HEK293T (cell line): ENCODE measurements at regions not wholly inside any gene's neighbourhood (a gene's known extent, or its start where the extent isn't known, plus 50 kb on each side); places are given as distances from the start of the nearest gene placed in this dataset.

Experiments
- CTCF ChIA-PET: fragments of 350-600 bp; formaldehyde crosslinking; extraction: SDS; loops from one replicate; lab custom pipeline; 2021; ENCODE audit warnings: antibody characterized with exemption, inconsistent platforms; lab: Yijun Ruan, JAX
- POLR2A ChIA-PET: fragments of 350-600 bp; formaldehyde crosslinking; extraction: SDS; loops from one replicate; lab custom pipeline; 2020; ENCODE audit warnings: antibody characterized with exemption, inconsistent platforms; lab: Yijun Ruan, JAX
- DNase-seq: peaks from one replicate; pipeline ENCODE4 v3.0.0; 2012; ENCODE audit warnings: mixed read lengths; ENCODE audit errors: extremely low spot score
- ARNT ChIP-seq: fragments of 450-650 bp; IDR thresholded peaks from 2 replicates; pipeline ENCODE4 v1.6.1; 2017; ENCODE audit warnings: mild to moderate bottlenecking
- BHLHE40 ChIP-seq: fragments of 450-650 bp; IDR thresholded peaks from 2 replicates; pipeline ENCODE4 v1.6.1; 2016; ENCODE audit warnings: mild to moderate bottlenecking, moderate library complexity, borderline replicate concordance
- CTBP1 ChIP-seq: fragments of 450-650 bp; IDR thresholded peaks from 2 replicates; pipeline ENCODE4 v1.6.1; 2016; ENCODE audit warnings: borderline replicate concordance
- ELF4 ChIP-seq: fragments of 450-650 bp; IDR thresholded peaks from 2 replicates; pipeline ENCODE4 v1.6.1; 2017; ENCODE audit warnings: antibody characterized with exemption
- FOXA1 ChIP-seq: fragments of 450-650 bp; IDR thresholded peaks from 2 replicates; pipeline ENCODE4 v1.6.1; 2016; ENCODE audit warnings: mild to moderate bottlenecking
- FOXK2 ChIP-seq: fragments of 450-650 bp; IDR thresholded peaks from 2 replicates; pipeline ENCODE4 v1.6.1; 2016; ENCODE audit warnings: mild to moderate bottlenecking
- FOXM1 ChIP-seq: fragments of 450-650 bp; IDR thresholded peaks from 2 replicates; pipeline ENCODE4 v1.6.1; 2017; ENCODE audit warnings: mild to moderate bottlenecking, borderline replicate concordance
- HDGF ChIP-seq: fragments of 450-650 bp; IDR thresholded peaks from 2 replicates; pipeline ENCODE4 v1.6.1; 2017; ENCODE audit warnings: antibody characterized with exemption, borderline replicate concordance
- L3MBTL2 ChIP-seq: fragments of 450-650 bp; conservative IDR thresholded peaks from 2 replicates; pipeline ENCODE4 v1.6.1; 2016; ENCODE audit warnings: mild to moderate bottlenecking
- LEF1 ChIP-seq: fragments of 450-650 bp; IDR thresholded peaks from 2 replicates; pipeline ENCODE4 v1.6.1; 2017; ENCODE audit warnings: mild to moderate bottlenecking, borderline replicate concordance
- NFRKB ChIP-seq: fragments of 450-650 bp; IDR thresholded peaks from 2 replicates; pipeline ENCODE4 v1.6.1; 2016; ENCODE audit warnings: mild to moderate bottlenecking, moderate library complexity
- SP1 ChIP-seq: fragments of 450-650 bp; IDR thresholded peaks from 2 replicates; pipeline ENCODE4 v1.6.1; 2017
- SUZ12 ChIP-seq: fragments of 450-650 bp; IDR thresholded peaks from 2 replicates; pipeline ENCODE4 v1.6.1; 2016; ENCODE audit warnings: mild to moderate bottlenecking
- TARDBP ChIP-seq: fragments of 450-650 bp; IDR thresholded peaks from 2 replicates; pipeline ENCODE4 v1.6.1; 2016
- ZNF384 ChIP-seq: fragments of 450-650 bp; IDR thresholded peaks from 2 replicates; pipeline ENCODE4 v1.6.1; 2016
- TF ChIP-seq, protein P1 (sequence below): fragments of 450-650 bp; IDR thresholded peaks from 2 replicates; pipeline ENCODE4 v1.6.1; 2016

DNA sequence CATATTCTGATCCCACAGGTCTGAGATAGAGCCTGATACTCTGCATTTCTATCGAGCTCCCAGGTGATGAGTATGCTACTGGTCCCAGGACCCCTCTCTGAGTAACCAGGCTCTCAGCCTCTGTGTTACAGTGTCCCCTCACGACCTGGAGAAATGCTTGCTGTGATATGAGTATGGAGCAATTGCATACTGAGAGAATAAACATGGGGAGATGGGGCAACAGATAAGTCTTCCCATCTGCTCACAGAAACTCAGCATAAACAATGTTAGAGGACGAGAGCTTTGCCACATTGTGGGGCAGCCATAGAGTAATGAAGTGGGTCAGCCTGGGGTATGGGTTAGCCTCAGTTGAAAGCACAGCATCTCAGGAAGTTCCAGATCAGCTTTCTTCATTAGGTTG is 82.6 kb upstream of the HS3ST1 start:
- no peak for DNase-seq
- ChIA-PET POLR2A (no interaction called here), CTCF (no interaction called here)
- TF ChIP-seq FOXA1 = no peak

DNA sequence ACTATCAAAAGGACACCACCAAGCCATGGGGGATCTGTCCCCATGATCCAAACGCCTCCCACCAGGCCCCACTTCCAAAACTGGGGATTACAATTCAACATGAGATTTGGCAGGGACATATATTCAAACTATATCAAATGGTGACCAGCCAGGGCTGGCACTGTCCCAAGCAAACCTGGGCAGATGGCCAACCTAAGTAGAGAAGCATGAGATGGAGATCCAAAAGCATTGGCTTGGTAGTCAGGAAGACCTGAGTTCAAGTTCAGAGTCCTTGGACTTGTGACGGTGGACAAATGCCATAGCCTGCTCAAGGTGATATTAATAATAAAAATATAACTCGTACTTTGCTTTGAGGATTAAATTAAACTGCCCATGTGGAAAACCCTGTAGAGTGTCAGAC is 79.2 kb upstream of the HS3ST1 start:
- POLR2A ChIA-PET = no interaction called here
- TF ChIP-seq HDGF = no peak
- TF ChIP-seq SUZ12 = no peak
- TF ChIP-seq ARNT = no peak
- no peak for TF ChIP-seq FOXA1
- no peak for TF ChIP-seq L3MBTL2
- TF ChIP-seq TARDBP = no peak
- no peak for TF ChIP-seq LEF1
- TF ChIP-seq BHLHE40 = no peak
- TF ChIP-seq, protein P1, sequence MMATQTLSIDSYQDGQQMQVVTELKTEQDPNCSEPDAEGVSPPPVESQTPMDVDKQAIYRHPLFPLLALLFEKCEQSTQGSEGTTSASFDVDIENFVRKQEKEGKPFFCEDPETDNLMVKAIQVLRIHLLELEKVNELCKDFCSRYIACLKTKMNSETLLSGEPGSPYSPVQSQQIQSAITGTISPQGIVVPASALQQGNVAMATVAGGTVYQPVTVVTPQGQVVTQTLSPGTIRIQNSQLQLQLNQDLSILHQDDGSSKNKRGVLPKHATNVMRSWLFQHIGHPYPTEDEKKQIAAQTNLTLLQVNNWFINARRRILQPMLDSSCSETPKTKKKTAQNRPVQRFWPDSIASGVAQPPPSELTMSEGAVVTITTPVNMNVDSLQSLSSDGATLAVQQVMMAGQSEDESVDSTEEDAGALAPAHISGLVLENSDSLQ = no peak
- CTCF ChIA-PET = no interaction called here
- DNase-seq = no peak

DNA sequence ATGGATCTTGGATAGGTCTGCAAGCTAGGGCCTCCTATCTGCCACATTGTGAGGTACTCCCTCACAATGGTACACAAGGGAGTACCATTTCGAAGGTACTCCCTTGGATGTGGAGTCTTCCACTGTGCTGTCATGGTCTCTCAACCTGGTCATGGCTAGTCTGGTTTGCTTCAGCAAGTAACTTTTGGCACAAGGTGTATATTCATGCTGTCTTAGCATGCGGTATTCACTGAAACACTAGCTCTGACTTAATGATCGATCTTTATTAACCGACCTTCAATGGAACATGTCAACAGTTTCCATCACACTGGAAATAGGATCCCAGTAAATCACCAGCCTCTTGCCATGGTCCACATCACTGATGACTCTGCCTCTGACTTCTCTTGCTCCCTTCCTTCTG is 77.5 kb upstream of the HS3ST1 start:
- no peak for DNase-seq
- TF ChIP-seq HDGF (no peak), FOXM1 (no peak), FOXK2 (no peak), TARDBP (no peak), FOXA1 (no peak), ARNT (no peak), BHLHE40 (no peak), SUZ12 (no peak), SP1 (no peak), ZNF384 (no peak), CTBP1 (no peak), LEF1 (no peak), NFRKB (no peak), ELF4 (no peak), L3MBTL2 (no peak)
- TF ChIP-seq, protein P1 = no peak
- ChIA-PET POLR2A (interaction anchor here (0.6 kb wide), 1 partner anchor 668 kb away, joined by 3 read pairs; no protein-coding TSS in a partner anchor), CTCF (no interaction called here)

DNA sequence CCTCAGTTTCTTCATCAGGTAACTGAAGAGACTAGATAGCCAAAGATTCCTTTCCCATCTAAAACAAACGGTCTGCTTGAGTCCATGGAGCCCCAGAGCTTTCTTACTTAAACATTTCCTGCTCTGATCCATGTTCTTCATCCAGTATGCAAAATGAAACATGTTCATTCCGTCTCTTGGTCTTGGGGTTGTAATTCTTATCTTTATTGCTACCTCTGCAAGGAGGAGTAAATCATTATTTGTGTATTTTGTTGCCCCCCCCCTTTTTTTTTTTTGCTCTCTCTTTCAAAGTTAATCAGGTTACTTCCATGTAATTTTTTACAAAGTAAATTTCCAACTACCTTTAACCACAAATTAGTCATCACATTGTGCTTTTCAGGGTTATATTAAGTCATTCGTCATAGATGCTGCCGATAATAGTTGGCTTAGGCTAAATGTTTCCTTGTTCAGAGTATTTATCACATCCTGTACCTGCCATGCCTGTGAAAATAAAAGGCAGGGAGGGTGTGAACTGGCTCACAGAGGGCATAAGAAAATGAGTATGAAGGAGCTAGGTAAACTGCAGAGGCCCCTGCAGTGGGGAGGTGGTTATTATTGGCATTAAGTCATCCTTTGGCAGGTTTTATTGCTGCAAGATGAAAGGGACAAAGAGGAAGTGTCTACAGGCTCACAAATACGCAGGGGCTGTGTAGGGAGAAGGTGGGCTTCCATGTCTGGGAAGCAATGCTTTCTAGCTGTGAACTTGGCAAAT is 76.7 kb upstream of the HS3ST1 start:
- TF ChIP-seq FOXK2 (no peak), ARNT (no peak), FOXM1 (no peak), ELF4 (no peak)
- ChIA-PET POLR2A (interaction anchor here (0.6 kb wide), 1 partner anchor 669 kb away, joined by 3 read pairs; no protein-coding TSS in a partner anchor), CTCF (no interaction called here)
- no peak for DNase-seq

DNA sequence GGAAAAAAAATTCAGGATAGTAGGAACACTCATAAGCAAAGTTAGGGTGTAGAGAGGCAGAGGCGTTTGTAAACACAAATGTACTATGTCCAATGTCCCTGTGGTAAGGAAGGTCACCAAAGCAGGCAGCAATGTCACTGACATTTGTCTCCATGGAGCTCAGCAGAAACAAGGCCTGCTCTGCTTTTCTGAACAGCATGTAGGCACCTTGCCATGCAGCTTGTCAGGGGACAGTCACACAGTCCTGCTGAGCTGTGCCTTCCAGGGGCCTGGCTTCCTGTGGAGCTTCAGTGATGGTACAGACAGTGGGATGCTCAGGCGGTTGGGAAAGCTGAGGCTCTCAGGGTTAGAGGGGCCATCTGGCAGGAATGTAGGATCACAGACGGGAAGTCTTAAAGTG is 74.5 kb upstream of the HS3ST1 start:
- ChIA-PET CTCF (no interaction called here), POLR2A (no interaction called here)
- no peak for DNase-seq
- TF ChIP-seq FOXA1 (no peak), LEF1 (no peak), BHLHE40 (no peak), SUZ12 (no peak), FOXK2 (no peak), ELF4 (no peak), SP1 (no peak), ARNT (no peak), HDGF (no peak)
- TF ChIP-seq, protein P1 = no peak

DNA sequence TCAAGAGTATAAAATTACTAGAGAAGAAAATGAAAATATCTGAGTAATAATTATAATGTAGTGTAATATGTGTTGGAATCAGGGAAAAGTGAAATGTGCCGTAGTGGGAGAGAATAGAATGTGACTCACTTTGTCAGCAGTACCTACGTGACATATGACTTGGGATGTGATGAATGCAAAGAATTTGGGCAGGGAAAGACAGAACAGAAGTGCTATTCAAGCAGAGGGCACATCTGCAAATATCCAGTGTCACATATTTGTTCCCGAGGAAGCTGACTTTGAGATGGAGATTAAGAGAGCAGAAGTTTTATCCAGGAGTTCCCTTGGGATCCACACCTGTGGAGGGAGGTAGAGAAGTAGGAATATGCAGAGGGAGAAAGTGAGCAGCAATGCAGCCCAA is 69.3 kb upstream of the HS3ST1 start:
- TF ChIP-seq LEF1 (no peak), L3MBTL2 (no peak), ZNF384 (no peak)
- POLR2A ChIA-PET = no interaction called here
- CTCF ChIA-PET = no interaction called here
- no peak for DNase-seq

DNA sequence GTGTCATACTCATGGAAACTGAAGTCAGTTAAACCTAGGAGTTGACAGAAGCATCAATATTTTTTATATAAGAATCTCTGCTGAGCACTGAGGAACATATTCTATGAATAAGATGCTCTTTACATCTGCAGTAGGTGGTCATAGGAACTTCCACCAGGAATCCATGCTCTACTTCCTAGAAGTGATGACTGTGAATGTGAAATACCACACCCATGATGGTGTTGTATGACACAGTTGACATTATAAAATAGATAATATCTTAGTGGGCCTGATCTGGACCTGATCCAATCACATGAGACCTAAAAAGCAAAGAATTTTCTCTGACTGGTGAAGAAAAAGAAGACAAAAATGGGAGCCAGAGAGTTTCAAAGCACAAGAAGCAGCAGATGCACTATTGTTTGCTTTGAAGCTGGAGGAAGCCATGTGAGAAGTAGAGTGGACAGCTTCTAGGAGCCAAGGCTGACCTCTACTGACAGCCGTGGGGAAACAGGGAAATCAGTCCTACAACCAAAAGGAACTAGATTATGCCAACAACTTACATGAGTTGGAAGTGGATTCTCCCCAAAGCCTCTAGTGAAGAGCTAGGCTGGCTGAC is 68.6 kb upstream of the HS3ST1 start:
- ChIA-PET POLR2A (no interaction called here), CTCF (no interaction called here)
- no peak for DNase-seq
- TF ChIP-seq ELF4 (no peak), SP1 (no peak), NFRKB (no peak), BHLHE40 (no peak), SUZ12 (no peak), FOXK2 (no peak), L3MBTL2 (no peak), CTBP1 (no peak), ZNF384 (no peak), FOXM1 (no peak), LEF1 (no peak), TARDBP (no peak), HDGF (no peak), ARNT (no peak)
- TF ChIP-seq, protein P1 = no peak
